ENCODE measurements at regions not wholly inside any gene's neighbourhood (a gene's known extent, or its start where the extent isn't known, plus 50 kb on each side); places are given as distances from the start of the nearest gene placed in this dataset.
"Not testable (repeated sequence)": the region's sequence is repeated elsewhere in the genome, so short reads cannot be mapped to it uniquely, and the experiment has no call there.

DNA sequence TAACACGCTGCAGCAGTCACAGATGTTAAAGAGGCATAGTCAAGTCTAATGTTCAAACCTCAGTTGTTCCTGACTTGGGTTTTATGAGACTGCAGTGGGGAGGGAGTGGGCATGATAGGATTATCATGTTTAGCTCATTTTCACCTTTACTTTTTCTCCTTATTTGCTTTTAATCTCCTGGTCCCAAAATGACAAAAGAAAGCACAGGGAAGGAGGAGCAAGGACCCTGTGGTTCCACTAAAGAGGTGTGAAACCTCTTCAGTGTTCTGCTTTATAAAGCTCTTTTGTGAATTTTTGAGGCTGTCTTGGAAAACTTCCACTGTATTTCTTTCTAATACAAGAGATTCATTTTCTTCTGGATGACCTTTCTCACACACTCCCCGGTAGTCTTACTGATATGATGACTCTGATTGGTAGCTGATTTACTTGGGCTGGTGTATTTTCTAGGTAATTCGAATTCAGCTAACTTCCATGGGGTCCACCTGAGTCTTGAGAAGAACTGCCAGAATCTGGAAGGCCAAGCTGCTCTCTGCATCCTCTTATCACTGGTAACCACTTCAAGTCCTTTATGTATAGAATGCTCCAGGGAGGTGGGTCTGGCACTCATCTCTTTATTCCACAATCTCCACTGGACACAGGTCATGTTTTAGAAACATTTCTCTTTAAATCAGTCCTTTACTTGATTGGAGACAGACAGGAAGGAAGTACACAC is 1364.4 kb upstream of the CDH9 start:
- no peak for DNase-seq (ENCODE audit: low spot score)
- no peak overlapping the region for H3K4me3 Mint-ChIP-seq (ENCODE audit: low read depth)
- H3K36me3 Mint-ChIP-seq (ENCODE audit: low read depth), result no peaks in the 10 kb centered on the region
- no peak overlapping the region for H3K27ac Mint-ChIP-seq
- intact Hi-C loops (cut with micrococcal nuclease), result no loop called here
- H3K27me3 Mint-ChIP-seq (ENCODE audit: low read depth), result no peaks in the 10 kb centered on the region
- no peaks in the 10 kb centered on the region for H3K4me1 Mint-ChIP-seq (ENCODE audit: low read depth)
- H3K9me3 Mint-ChIP-seq, result peaks cover 52% of the 10 kb centered on the region

DNA sequence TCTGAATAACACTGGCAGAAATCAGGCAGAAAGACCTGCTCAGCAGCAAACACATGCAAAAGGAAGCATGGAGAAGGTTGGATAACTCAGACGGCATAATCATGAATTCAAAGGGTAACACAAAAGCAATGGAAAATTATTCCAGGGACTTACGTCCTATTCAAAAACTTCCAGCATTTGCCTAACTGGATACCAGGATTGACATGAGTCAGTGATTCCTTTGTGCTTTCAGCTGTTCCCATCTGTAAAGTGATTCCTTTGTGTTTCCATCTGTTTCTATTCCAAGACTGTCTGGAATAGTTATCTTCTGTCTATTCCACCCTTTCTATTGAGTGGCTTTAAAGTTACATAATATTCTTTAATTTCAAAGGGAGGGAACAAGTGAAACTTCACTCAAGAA is 1361.7 kb upstream of the CDH9 start:
- intact Hi-C loops (cut with micrococcal nuclease), result no loop called here
- Mint-ChIP-seq H3K36me3 (ENCODE audit: low read depth) (no peaks in the 10 kb centered on the region), H3K4me3 (ENCODE audit: low read depth) (no peak overlapping the region), H3K27ac (no peak overlapping the region), H3K9me3 (peaks cover 38% of the 10 kb centered on the region), H3K27me3 (ENCODE audit: low read depth) (no peaks in the 10 kb centered on the region), H3K4me1 (ENCODE audit: low read depth) (no peaks in the 10 kb centered on the region)
- no peak for DNase-seq (ENCODE audit: low spot score)

DNA sequence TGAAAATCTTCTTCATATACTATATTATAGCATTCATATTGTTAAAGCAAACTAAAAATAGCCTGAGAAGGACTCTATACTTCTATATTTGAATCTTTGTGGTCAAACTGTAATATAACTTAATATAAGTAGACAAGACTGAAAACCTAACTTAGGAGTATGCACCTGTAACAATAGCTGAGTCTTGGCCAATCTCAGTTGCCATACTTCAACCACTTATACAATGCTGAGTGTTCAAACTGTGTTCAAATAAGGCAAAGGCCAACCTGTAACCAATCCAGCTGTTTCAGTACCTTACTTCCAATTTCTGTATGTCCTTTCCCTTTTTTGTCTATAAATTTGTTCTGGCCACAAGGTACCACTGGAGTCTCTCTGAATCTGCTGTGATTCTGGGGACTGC is 1360.8 kb upstream of the CDH9 start:
- DNase-seq (ENCODE audit: low spot score), result no peak
- intact Hi-C loops (cut with micrococcal nuclease), result no loop called here
- H3K4me3 Mint-ChIP-seq (ENCODE audit: low read depth), result no peak overlapping the region
- H3K27me3 Mint-ChIP-seq (ENCODE audit: low read depth), result no peaks in the 10 kb centered on the region
- H3K27ac Mint-ChIP-seq, result no peak overlapping the region
- no peaks in the 10 kb centered on the region for H3K36me3 Mint-ChIP-seq (ENCODE audit: low read depth)
- peaks cover 39% of the 10 kb centered on the region for H3K9me3 Mint-ChIP-seq
- H3K4me1 Mint-ChIP-seq (ENCODE audit: low read depth), result no peaks in the 10 kb centered on the region

DNA sequence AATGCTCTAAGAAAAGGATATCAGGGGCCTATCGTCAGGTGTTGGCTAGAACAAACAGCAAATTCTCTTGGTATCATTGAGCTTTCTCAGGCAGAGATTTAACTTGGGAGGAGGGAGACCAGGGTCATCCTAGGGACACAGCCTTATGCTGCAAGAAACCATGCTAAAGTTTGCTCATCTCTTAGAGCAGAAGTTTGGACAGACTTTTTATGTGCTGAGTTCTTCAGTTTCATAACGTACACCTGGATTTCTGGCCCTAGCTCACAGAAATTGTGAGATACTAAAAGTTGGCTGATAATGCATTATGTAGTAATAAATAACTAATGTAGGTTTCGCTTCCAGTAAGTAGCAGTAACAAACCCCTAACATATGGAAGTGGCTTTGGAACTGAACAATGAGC is 1359.8 kb upstream of the CDH9 start:
- Mint-ChIP-seq H3K36me3 (ENCODE audit: low read depth) (no peaks in the 10 kb centered on the region), H3K4me1 (ENCODE audit: low read depth) (no peaks in the 10 kb centered on the region), H3K27ac (no peak overlapping the region), H3K4me3 (ENCODE audit: low read depth) (no peak overlapping the region), H3K9me3 (peaks cover 39% of the 10 kb centered on the region), H3K27me3 (ENCODE audit: low read depth) (no peaks in the 10 kb centered on the region)
- DNase-seq (ENCODE audit: low spot score), result no peak
- intact Hi-C loops (cut with micrococcal nuclease), result no loop called here

GRCh38 chr5:28397502-28397941 is 1359.1 kb upstream of the CDH9 start:
- no peaks in the 10 kb centered on the region for H3K4me1 Mint-ChIP-seq (ENCODE audit: low read depth)
- no peaks in the 10 kb centered on the region for H3K27me3 Mint-ChIP-seq (ENCODE audit: low read depth)
- DNase-seq (ENCODE audit: low spot score), result no peak
- no peak overlapping the region for H3K27ac Mint-ChIP-seq
- no peak overlapping the region for H3K4me3 Mint-ChIP-seq (ENCODE audit: low read depth)
- no peaks in the 10 kb centered on the region for H3K36me3 Mint-ChIP-seq (ENCODE audit: low read depth)
- intact Hi-C loops (cut with micrococcal nuclease), result no loop called here
- peaks cover 36% of the 10 kb centered on the region for H3K9me3 Mint-ChIP-seq

DNA sequence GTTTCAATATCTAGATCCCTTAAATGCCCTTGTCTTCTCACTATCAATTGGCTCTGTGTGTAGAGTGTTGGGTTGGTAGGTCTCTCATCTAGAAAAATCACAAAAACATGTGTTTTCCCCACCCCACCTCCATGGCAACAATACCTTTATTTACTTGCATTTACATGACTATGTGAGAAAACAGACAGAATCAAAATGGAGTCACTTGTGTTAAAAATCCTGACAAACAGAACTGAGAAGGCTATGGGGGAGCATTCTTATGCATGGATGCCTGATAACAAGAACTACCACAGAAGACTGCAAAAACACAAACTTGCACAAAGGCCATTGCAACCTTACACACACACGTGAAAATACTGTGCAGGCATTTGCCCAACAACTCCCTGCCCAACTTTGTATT is 1352.9 kb upstream of the CDH9 start:
- Mint-ChIP-seq H3K9me3 (peaks cover 32% of the 10 kb centered on the region), H3K4me3 (ENCODE audit: low read depth) (no peak overlapping the region), H3K4me1 (ENCODE audit: low read depth) (no peaks in the 10 kb centered on the region), H3K27ac (no peak overlapping the region), H3K36me3 (ENCODE audit: low read depth) (no peaks in the 10 kb centered on the region), H3K27me3 (ENCODE audit: low read depth) (no peaks in the 10 kb centered on the region)
- intact Hi-C loops (cut with micrococcal nuclease), result no loop called here
- no peak for DNase-seq (ENCODE audit: low spot score)

DNA sequence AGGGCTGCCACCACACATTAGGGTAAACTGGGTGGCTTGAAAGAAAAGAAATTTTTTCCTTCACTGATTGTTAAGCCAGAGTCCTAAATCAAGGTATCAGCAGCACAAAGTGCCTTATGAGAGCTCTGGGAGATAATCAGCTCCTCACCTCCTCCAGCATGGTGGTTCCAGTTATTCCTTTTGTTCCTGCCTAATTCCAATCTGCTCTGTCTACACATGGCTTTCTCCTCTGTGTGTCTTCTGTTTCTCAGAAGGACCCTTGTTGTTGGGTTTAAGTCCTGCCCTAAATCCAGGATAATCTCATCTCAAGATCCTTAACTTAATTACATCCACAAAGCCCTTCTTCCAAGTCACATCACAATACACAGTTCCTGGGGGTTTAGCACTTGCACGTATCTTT is 1352.0 kb upstream of the CDH9 start:
- DNase-seq (ENCODE audit: low spot score), result no peak
- intact Hi-C loops (cut with micrococcal nuclease), result no loop called here
- Mint-ChIP-seq H3K27me3 (ENCODE audit: low read depth) (no peaks in the 10 kb centered on the region), H3K4me1 (ENCODE audit: low read depth) (no peaks in the 10 kb centered on the region), H3K4me3 (ENCODE audit: low read depth) (no peak overlapping the region), H3K9me3 (peaks cover 33% of the 10 kb centered on the region), H3K27ac (no peak overlapping the region), H3K36me3 (ENCODE audit: low read depth) (no peaks in the 10 kb centered on the region)

DNA sequence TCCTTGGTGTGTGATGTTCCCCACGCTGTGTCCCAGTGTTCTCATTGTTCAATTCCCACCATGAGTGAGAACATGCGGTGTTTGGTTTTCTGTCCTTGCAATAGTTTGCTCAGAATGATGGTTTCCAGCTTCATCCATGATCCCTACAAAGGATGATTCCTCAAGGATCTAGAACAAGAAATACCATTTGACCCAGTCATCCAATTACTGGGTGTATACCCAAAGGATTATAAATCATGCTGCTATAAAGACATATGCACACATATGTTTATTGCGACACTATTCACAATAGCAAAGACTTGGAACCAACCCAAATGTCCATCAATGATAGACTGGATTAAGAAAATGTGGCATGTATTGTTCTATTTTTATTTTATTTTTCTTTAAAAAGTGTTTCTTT is 1351.3 kb upstream of the CDH9 start:
- H3K4me1 Mint-ChIP-seq (ENCODE audit: low read depth), result not testable (repeated sequence)

DNA sequence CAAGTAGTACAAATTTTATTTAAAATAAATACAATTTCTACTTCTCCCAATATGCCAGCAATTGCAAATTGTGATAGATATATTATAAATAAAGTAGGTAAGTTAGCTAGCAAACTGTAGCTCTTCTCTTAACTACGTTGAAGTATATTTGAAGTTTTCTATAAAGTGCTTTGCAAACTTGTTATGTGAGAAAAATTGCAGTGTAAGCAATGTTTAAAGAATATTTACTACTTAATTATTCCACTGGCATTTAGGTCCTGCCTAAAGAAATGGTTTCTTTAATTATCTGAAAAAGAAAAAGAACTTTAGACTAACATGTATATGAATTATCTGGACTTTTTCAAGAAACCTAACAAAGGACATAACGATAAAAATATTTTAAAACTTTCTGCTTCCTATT is 1350.0 kb upstream of the CDH9 start:
- Mint-ChIP-seq H3K36me3 (ENCODE audit: low read depth) (no peaks in the 10 kb centered on the region), H3K4me3 (ENCODE audit: low read depth) (no peak overlapping the region), H3K27ac (no peak overlapping the region), H3K27me3 (ENCODE audit: low read depth) (no peaks in the 10 kb centered on the region), H3K9me3 (peaks cover 34% of the 10 kb centered on the region), H3K4me1 (ENCODE audit: low read depth) (no peaks in the 10 kb centered on the region)
- DNase-seq (ENCODE audit: low spot score), result no peak
- intact Hi-C loops (cut with micrococcal nuclease), result no loop called here

More for the DNA sequence above, 1351.3 kb upstream of the CDH9 start:
- H3K4me3 Mint-ChIP-seq (ENCODE audit: low read depth); intact Hi-C loops (cut with micrococcal nuclease); H3K27me3 Mint-ChIP-seq (ENCODE audit: low read depth); H3K36me3 Mint-ChIP-seq (ENCODE audit: low read depth); H3K27ac Mint-ChIP-seq; DNase-seq (ENCODE audit: low spot score): not testable (repeated sequence)
- H3K9me3 Mint-ChIP-seq, result peaks cover 30% of the 10 kb centered on the region

DNA sequence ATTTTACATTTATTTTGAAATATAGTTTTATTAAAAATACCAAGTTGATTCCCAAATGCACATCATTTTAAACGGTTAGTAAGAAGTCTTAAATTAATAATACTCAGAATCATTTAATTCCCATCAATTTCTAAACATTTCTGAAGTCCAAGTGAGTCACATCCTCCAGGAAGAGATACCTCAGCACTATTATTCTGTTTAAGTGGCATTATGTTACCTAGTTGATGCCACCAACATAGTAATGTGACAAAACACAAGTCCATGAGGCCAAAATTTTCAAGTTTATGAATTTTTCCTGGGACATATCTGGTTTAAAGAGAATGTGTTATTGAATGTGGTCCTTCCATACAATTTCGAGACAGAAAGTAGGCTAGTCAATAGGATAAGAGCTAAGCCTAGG is 1348.3 kb upstream of the CDH9 start:
- H3K27me3 Mint-ChIP-seq (ENCODE audit: low read depth), result no peaks in the 10 kb centered on the region
- H3K9me3 Mint-ChIP-seq, result peaks cover 41% of the 10 kb centered on the region
- no peak for DNase-seq (ENCODE audit: low spot score)
- no peaks in the 10 kb centered on the region for H3K36me3 Mint-ChIP-seq (ENCODE audit: low read depth)
- H3K27ac Mint-ChIP-seq, result no peak overlapping the region
- no peak overlapping the region for H3K4me3 Mint-ChIP-seq (ENCODE audit: low read depth)
- no peaks in the 10 kb centered on the region for H3K4me1 Mint-ChIP-seq (ENCODE audit: low read depth)
- intact Hi-C loops (cut with micrococcal nuclease), result no loop called here

- H3K4me3 Mint-ChIP-seq (ENCODE audit: low read depth), result no peak overlapping the region
These were observed 1341.8 kb upstream of the CDH9 start for GRCh38 chr5:28380167-28380566.

DNA sequence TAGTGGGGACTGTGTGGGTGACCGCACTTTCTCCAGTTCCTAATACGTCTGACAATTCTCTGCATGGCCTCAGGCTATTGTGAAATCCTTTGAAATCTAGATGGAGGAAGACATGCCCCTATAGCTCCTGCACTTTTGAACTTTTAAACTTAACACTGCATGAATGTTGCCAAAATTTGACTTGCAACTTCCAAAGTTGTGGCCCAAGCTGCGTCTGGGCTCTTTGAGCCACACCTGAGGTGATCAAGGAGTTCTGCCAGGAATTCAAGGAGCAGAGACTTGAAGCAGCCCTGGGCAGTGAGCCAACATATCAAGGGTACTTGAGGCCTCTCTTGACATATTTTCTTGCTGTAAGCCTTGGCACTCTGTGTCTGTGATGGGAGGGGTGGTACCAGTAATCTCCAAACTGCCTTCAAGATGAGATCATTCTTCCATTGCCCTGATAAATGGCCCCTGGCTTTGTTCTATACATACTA is 1336.1 kb upstream of the CDH9 start:
- Mint-ChIP-seq H3K27me3 (ENCODE audit: low read depth) (no peaks in the 10 kb centered on the region), H3K4me3 (ENCODE audit: low read depth) (no peak overlapping the region), H3K27ac (no peak overlapping the region), H3K9me3 (peaks cover 44% of the 10 kb centered on the region), H3K4me1 (ENCODE audit: low read depth) (no peaks in the 10 kb centered on the region), H3K36me3 (ENCODE audit: low read depth) (no peaks in the 10 kb centered on the region)
- intact Hi-C loops (cut with micrococcal nuclease), result no loop called here
- no peak for DNase-seq (ENCODE audit: low spot score)

More at GRCh38 chr5:28380167-28380566, 1341.8 kb upstream of the CDH9 start:
- peaks cover 49% of the 10 kb centered on the region for H3K9me3 Mint-ChIP-seq
- H3K27ac Mint-ChIP-seq, result no peak overlapping the region
- intact Hi-C loops (cut with micrococcal nuclease), result no loop called here
- H3K4me1 Mint-ChIP-seq (ENCODE audit: low read depth), result no peaks in the 10 kb centered on the region
- DNase-seq (ENCODE audit: low spot score), result no peak
- H3K36me3 Mint-ChIP-seq (ENCODE audit: low read depth), result no peaks in the 10 kb centered on the region
- no peaks in the 10 kb centered on the region for H3K27me3 Mint-ChIP-seq (ENCODE audit: low read depth)

DNA sequence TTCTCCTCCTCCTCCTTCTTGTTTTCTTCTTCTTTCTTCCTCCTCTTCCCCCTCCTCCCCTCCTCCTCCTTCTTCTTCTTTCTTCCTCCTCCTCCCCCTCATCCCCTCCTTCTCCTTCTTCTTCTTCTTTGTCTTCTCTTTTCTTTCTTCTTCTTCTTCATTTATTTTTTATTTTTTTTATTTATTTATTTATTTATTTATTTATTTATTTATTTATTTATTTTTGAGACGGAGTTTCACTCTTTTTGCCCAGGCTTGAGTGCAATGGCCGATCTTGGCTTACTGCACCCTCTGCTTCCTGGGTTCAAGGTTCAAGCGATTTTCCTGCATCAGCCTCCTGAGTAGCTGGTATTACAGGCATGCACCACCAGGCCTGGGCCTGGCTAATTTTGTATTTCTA is 1332.5 kb upstream of the CDH9 start:
- Mint-ChIP-seq H3K9me3 (peaks cover 46% of the 10 kb centered on the region), H3K4me1 (ENCODE audit: low read depth) (no peaks in the 10 kb centered on the region), H3K27me3 (ENCODE audit: low read depth) (no peaks in the 10 kb centered on the region), H3K27ac (no peak overlapping the region), H3K4me3 (ENCODE audit: low read depth) (no peak overlapping the region), H3K36me3 (ENCODE audit: low read depth) (no peaks in the 10 kb centered on the region)
- DNase-seq (ENCODE audit: low spot score), result no peak
- intact Hi-C loops (cut with micrococcal nuclease), result no loop called here

DNA sequence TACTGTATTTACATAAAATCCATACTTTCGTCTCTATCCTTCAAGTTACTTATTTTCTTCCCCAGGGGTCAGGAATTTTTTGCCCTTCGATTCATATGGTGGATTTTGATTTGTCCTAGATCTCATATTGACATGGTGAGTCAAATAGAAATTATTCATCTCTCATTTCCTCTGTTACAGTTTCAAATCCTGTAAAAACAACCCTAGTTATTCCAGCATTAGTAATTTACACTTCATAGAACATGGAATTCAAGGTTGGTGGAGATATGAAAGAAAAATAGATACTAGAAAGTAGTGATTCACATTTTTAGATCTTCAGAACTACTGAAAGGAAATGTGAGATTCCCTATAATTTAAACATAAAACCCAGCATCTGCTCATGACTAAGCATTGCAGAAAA is 1331.0 kb upstream of the CDH9 start:
- H3K27ac Mint-ChIP-seq, result no peak overlapping the region
- H3K27me3 Mint-ChIP-seq (ENCODE audit: low read depth), result no peaks in the 10 kb centered on the region
- no peaks in the 10 kb centered on the region for H3K4me1 Mint-ChIP-seq (ENCODE audit: low read depth)
- no peaks in the 10 kb centered on the region for H3K36me3 Mint-ChIP-seq (ENCODE audit: low read depth)
- DNase-seq (ENCODE audit: low spot score), result no peak
- intact Hi-C loops (cut with micrococcal nuclease), result no loop called here
- no peak overlapping the region for H3K4me3 Mint-ChIP-seq (ENCODE audit: low read depth)
- H3K9me3 Mint-ChIP-seq, result peaks cover 39% of the 10 kb centered on the region
